Mucosa of rectum (tissue), 2 donors: ENCODE measurements at regions not wholly inside any gene's neighbourhood (a gene's known extent, or its start where the extent isn't known, plus 50 kb on each side); places are given as distances from the start of the nearest gene placed in this dataset.

ENCODE experiments used
- H3K27ac ChIP-seq, 2 donors: one replicate each; pipeline ENCODE4 v1.7.0; 2013; ENCODE audit warnings: inconsistent platforms in 2 of 2, low read depth in 2 of 2, low read length in 2 of 2
- H3K27me3 ChIP-seq, 2 donors: one replicate each; pipeline ENCODE4 v1.7.0; 2013; ENCODE audit warnings: low read length in 2 of 2; ENCODE audit not compliant: control insufficient read depth in 2 of 2, insufficient read depth in 2 of 2
- H3K36me3 ChIP-seq, 2 donors: one replicate each; pipeline ENCODE4 v1.7.0; 2013; ENCODE audit warnings: low read length in 2 of 2; ENCODE audit not compliant: control insufficient read depth in 2 of 2, insufficient read depth in 2 of 2
- H3K4me1 ChIP-seq, 2 donors: one replicate each; pipeline ENCODE4 v1.7.0; 2013; ENCODE audit warnings: low read length in 2 of 2, mild to moderate bottlenecking in 1 of 2; ENCODE audit not compliant: control insufficient read depth in 2 of 2, insufficient read depth in 2 of 2
- H3K4me3 ChIP-seq, 2 donors: one replicate each; pipeline ENCODE4 v1.7.0; 2013; ENCODE audit warnings: low read length in 2 of 2
- H3K9ac ChIP-seq, 2 donors: one replicate each; pipeline ENCODE4 v1.7.0; 2013; ENCODE audit warnings: low read length in 2 of 2, low read depth in 1 of 2, mild to moderate bottlenecking in 1 of 2
- H3K9me3 ChIP-seq, 2 donors: one replicate each; pipeline ENCODE4 v1.7.0; 2013; ENCODE audit warnings: low read length in 2 of 2; ENCODE audit not compliant: control insufficient read depth in 2 of 2
- donor health status: healthy.
- donor health status: Normal muscosa, but diverticular disease.

GRCh38 chr1:88145752-88146151 is 538.3 kb upstream of the PKN2 start:
- H3K4me3 ChIP-seq: no peak overlapping the region
- H3K4me1 ChIP-seq: no peaks in the 10 kb centered on the region
- H3K9me3 ChIP-seq: no peaks in the 10 kb centered on the region
- no peak overlapping the region for H3K27ac ChIP-seq
- no peak overlapping the region for H3K9ac ChIP-seq
- no peaks in the 10 kb centered on the region for H3K36me3 ChIP-seq
- H3K27me3 ChIP-seq: no peaks in the 10 kb centered on the region

- H3K36me3 ChIP-seq: no peaks in the 10 kb centered on the region
- H3K4me1 ChIP-seq: no peaks in the 10 kb centered on the region
- H3K9me3 ChIP-seq: no peaks in the 10 kb centered on the region
- H3K4me3 ChIP-seq: no peak overlapping the region
- no peaks in the 10 kb centered on the region for H3K27me3 ChIP-seq
- no peak overlapping the region for H3K27ac ChIP-seq
- no peak overlapping the region for H3K9ac ChIP-seq
Observed at GRCh38 chr1:88149686-88150085, 534.4 kb upstream of the PKN2 start.

GRCh38 chr1:88150330-88150729 is 533.7 kb upstream of the PKN2 start:
- Histone ChIP-seq H3K9ac (no peak overlapping the region), H3K4me1 (no peaks in the 10 kb centered on the region), H3K27ac (no peak overlapping the region), H3K9me3 (no peaks in the 10 kb centered on the region), H3K27me3 (no peaks in the 10 kb centered on the region), H3K36me3 (no peaks in the 10 kb centered on the region), H3K4me3 (no peak overlapping the region)

GRCh38 chr1:88163187-88163586 is 520.9 kb upstream of the PKN2 start:
- Histone ChIP-seq H3K4me1 (peaks cover 0 to 4% of the 10 kb centered on the region in 2 donors), H3K27me3 (no peaks in the 10 kb centered on the region), H3K9me3 (no peaks in the 10 kb centered on the region), H3K27ac (no peak overlapping the region), H3K9ac (no peak overlapping the region), H3K36me3 (no peaks in the 10 kb centered on the region), H3K4me3 (no peak overlapping the region)

- no peaks in the 10 kb centered on the region for H3K9me3 ChIP-seq
- peaks cover 4 to 10% of the 10 kb centered on the region in 2 donors for H3K4me1 ChIP-seq
- no peak overlapping the region for H3K9ac ChIP-seq
- no peaks in the 10 kb centered on the region for H3K36me3 ChIP-seq
- no peaks in the 10 kb centered on the region for H3K27me3 ChIP-seq
- H3K27ac ChIP-seq: no peak overlapping the region
- no peak overlapping the region for H3K4me3 ChIP-seq
Observed at GRCh38 chr1:88168126-88168525, 515.9 kb upstream of the PKN2 start.

- Histone ChIP-seq H3K4me3 (no peak overlapping the region), H3K9ac (no peak overlapping the region), H3K36me3 (no peaks in the 10 kb centered on the region), H3K27me3 (no peaks in the 10 kb centered on the region), H3K4me1 (peaks cover 8 to 15% of the 10 kb centered on the region in 2 donors), H3K27ac (no peak overlapping the region), H3K9me3 (no peaks in the 10 kb centered on the region)
Observed at GRCh38 chr1:88169139-88169538, 514.9 kb upstream of the PKN2 start.

GRCh38 chr1:88169939-88170338 is 514.1 kb upstream of the PKN2 start:
- Histone ChIP-seq H3K27me3 (no peaks in the 10 kb centered on the region), H3K36me3 (no peaks in the 10 kb centered on the region), H3K9ac (no peak overlapping the region), H3K9me3 (no peaks in the 10 kb centered on the region), H3K27ac (no peak overlapping the region), H3K4me3 (no peak overlapping the region), H3K4me1 (peaks cover 12 to 19% of the 10 kb centered on the region in 2 donors)

GRCh38 chr1:88175120-88175630 is 508.9 kb upstream of the PKN2 start:
- peaks cover 12 to 29% of the 10 kb centered on the region in 2 donors for H3K4me1 ChIP-seq
- peak overlapping the region in 1 of 2 donors; percentile 16 for H3K27ac ChIP-seq
- H3K9me3 ChIP-seq: no peaks in the 10 kb centered on the region
- H3K9ac ChIP-seq: no peak overlapping the region
- H3K36me3 ChIP-seq: no peaks in the 10 kb centered on the region
- H3K4me3 ChIP-seq: peak overlapping the region; percentile 7 to 29
- H3K27me3 ChIP-seq: no peaks in the 10 kb centered on the region

GRCh38 chr1:88175631-88176226 is 508.3 kb upstream of the PKN2 start:
- Histone ChIP-seq H3K27ac (peak overlapping the region in 1 of 2 donors; percentile 16), H3K4me3 (peak overlapping the region; percentile 21 to 29)

GRCh38 chr1:88179943-88180342 is 504.1 kb upstream of the PKN2 start:
- no peaks in the 10 kb centered on the region for H3K27me3 ChIP-seq
- no peak overlapping the region for H3K4me3 ChIP-seq
- H3K9ac ChIP-seq: no peak overlapping the region
- peaks cover 0 to 12% of the 10 kb centered on the region in 2 donors for H3K4me1 ChIP-seq
- no peaks in the 10 kb centered on the region for H3K36me3 ChIP-seq
- no peak overlapping the region for H3K27ac ChIP-seq
- H3K9me3 ChIP-seq: no peaks in the 10 kb centered on the region

More at GRCh38 chr1:88175631-88176226, 508.3 kb upstream of the PKN2 start:
- Histone ChIP-seq H3K9ac (no peak overlapping the region), H3K9me3 (no peaks in the 10 kb centered on the region), H3K36me3 (no peaks in the 10 kb centered on the region), H3K4me1 (peaks cover 12 to 31% of the 10 kb centered on the region in 2 donors), H3K27me3 (no peaks in the 10 kb centered on the region)
